Uterus (tissue), 2 donors: ENCODE measurements at regions not wholly inside any gene's neighbourhood (a gene's known extent, or its start where the extent isn't known, plus 50 kb on each side); places are given as distances from the start of the nearest gene placed in this dataset.

ENCODE experiments used
- POLR2A ChIP-seq, 2 donors: fragments of 450-650 bp; IDR thresholded peaks; one replicate each; pipeline ENCODE4 v1.6.1; 2016; ENCODE audit warnings: antibody characterized with exemption in 2 of 2, mild to moderate bottlenecking in 1 of 2, moderate library complexity in 1 of 2
- TF ChIP-seq, protein P1 (sequence below), 4 experiments: fragments of 200-600 bp in 2 of 4; fragments of 450-650 bp in 2 of 4; sonication (generic) in 2 of 4; IDR thresholded peaks; one replicate each; pipeline ENCODE4 v1.5.1; 2016 to 2019; ENCODE audit warnings: antibody characterized with exemption in 4 of 4, mild to moderate bottlenecking in 2 of 4, moderate library complexity in 1 of 4

DNA sequence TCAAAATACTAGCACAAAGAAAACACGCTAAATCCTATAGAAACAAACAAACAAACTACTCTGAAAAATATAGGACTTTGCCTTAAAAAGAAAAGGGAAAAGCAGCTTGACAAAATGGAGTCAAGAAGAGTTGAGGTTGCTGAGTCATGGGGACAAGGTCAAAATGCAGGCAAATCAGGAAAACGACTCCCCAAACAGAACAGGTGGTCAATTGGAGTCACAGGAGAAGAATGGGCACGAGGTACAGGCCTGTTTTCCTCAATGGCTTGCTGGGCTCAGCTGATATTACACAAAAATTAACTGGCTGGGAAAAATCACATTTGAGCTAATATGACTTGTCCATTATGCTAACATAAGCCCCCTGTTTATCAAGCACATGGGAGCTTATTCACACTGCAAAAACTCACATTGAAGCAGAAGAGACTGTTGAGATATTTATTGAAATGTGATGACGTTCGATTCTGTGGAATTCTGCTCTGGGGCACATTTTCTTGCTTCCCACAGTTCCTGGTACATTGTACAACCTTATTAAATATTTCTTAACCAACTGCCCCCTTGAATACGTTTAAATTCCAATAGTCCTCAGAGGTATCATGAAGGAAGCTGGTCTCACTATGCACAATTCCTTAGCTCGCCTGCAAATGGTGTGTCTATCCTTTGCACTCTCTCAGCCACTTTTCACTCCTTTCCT lies 1622.1 kb downstream of the STIM2 start:
- TF ChIP-seq, protein P1, sequence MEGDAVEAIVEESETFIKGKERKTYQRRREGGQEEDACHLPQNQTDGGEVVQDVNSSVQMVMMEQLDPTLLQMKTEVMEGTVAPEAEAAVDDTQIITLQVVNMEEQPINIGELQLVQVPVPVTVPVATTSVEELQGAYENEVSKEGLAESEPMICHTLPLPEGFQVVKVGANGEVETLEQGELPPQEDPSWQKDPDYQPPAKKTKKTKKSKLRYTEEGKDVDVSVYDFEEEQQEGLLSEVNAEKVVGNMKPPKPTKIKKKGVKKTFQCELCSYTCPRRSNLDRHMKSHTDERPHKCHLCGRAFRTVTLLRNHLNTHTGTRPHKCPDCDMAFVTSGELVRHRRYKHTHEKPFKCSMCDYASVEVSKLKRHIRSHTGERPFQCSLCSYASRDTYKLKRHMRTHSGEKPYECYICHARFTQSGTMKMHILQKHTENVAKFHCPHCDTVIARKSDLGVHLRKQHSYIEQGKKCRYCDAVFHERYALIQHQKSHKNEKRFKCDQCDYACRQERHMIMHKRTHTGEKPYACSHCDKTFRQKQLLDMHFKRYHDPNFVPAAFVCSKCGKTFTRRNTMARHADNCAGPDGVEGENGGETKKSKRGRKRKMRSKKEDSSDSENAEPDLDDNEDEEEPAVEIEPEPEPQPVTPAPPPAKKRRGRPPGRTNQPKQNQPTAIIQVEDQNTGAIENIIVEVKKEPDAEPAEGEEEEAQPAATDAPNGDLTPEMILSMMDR (IDR thresholded peaks at IDR 0.05): no peak
- no peak for TF ChIP-seq POLR2A (IDR thresholded peaks at IDR 0.05)
